SK-N-SH (cell line): ENCODE measurements at regions not wholly inside any gene's neighbourhood (a gene's known extent, or its start where the extent isn't known, plus 50 kb on each side); places are given as distances from the start of the nearest gene placed in this dataset.

Experiments
- CTCF ChIA-PET: fragments of 300-600, 350-600 bp; formaldehyde crosslinking; extraction: SDS; loops from one replicate; lab custom pipeline; 2021; lab: Yijun Ruan, JAX
- POLR2A ChIA-PET: fragments of 350-600 bp; sonication (Branson Sonifier 250); formaldehyde crosslinking; extraction: SDS; loops from one replicate; lab custom pipeline; 2020; ENCODE audit warnings: antibody characterized with exemption, inconsistent platforms; lab: Yijun Ruan, JAX
- DNase-seq: peaks from one replicate; pipeline ENCODE4 v3.0.0; 2012
- H2AFZ ChIP-seq: fragments of 200-600 bp; sonication (generic); 2 replicates; pipeline ENCODE4 v1.8.1; 2016; ENCODE audit warnings: antibody characterized with exemption, mild to moderate bottlenecking, low read depth
- H3F3A ChIP-seq: fragments of 200-600 bp; sonication (generic); replicated peaks from 2 replicates; pipeline ENCODE3; 2016; ENCODE audit warnings: antibody characterized with exemption, mild to moderate bottlenecking; ENCODE audit not compliant: insufficient read depth
- H3K27ac ChIP-seq, 2 experiments: fragments of 200-500 bp in 1 of 2; fragments of 200-600 bp in 1 of 2; sonication (Bioruptor generic) in 1 of 2; sonication (generic), shearing (Covaris generic) in 1 of 2; 2 replicates each; pipeline versions ENCODE4 v1.5.1 to v1.6.1; 2014 to 2016; ENCODE audit warnings: low read depth in 2 of 2, inconsistent platforms in 1 of 2, low read length in 1 of 2, mild to moderate bottlenecking in 1 of 2, mixed read lengths in 1 of 2
- H3K27me3 ChIP-seq: fragments of 200-600 bp; sonication (generic), shearing (Covaris generic); 2 replicates; pipeline ENCODE4 v1.6.1; 2016; ENCODE audit warnings: mixed run types; ENCODE audit not compliant: insufficient read depth
- H3K36me3 ChIP-seq, 2 experiments: fragments of 200-500 bp in 1 of 2; fragments of 200-600 bp in 1 of 2; sonication (Bioruptor generic) in 1 of 2; sonication (generic) in 1 of 2; replicated peaks in 1 of 2; 2 replicates each; pipeline versions ENCODE3 to v1.5.1; 2014 to 2016; ENCODE audit warnings: low read length in 1 of 2, mild to moderate bottlenecking in 1 of 2; ENCODE audit not compliant: insufficient read depth in 2 of 2, control insufficient read depth in 1 of 2
- H3K4me1 ChIP-seq, 2 experiments: fragments of 200-500 bp in 1 of 2; fragments of 200-600 bp in 1 of 2; sonication (Bioruptor generic) in 1 of 2; sonication (generic), shearing (Covaris generic) in 1 of 2; 2 replicates each; pipeline versions ENCODE4 v1.5.1 to v1.6.1; 2014 to 2016; ENCODE audit warnings: low read depth in 1 of 2, low read length in 1 of 2, mixed run types in 1 of 2; ENCODE audit not compliant: insufficient read depth in 2 of 2, control insufficient read depth in 1 of 2
- H3K4me2 ChIP-seq: fragments of 200-600 bp; sonication (generic), shearing (Covaris generic); 2 replicates; pipeline ENCODE4 v1.6.1; 2017; ENCODE audit warnings: mixed run types
- H3K4me3 ChIP-seq, 2 experiments: fragments of 200-500 bp in 1 of 2; fragments of 200-600 bp in 1 of 2; sonication (Bioruptor generic) in 1 of 2; sonication (generic), shearing (Covaris generic) in 1 of 2; 2 replicates each; pipeline versions ENCODE4 v1.5.1 to v1.8.1; 2014 to 2016; ENCODE audit warnings: low read depth in 2 of 2, inconsistent platforms in 1 of 2, low read length in 1 of 2, mild to moderate bottlenecking in 1 of 2, mixed read lengths in 1 of 2, moderate library complexity in 1 of 2
- H3K79me2 ChIP-seq: fragments of 200-600 bp; sonication (generic); 2 replicates; pipeline ENCODE4 v1.8.1; 2017; ENCODE audit warnings: mild to moderate bottlenecking; ENCODE audit not compliant: insufficient read depth
- H3K9ac ChIP-seq: fragments of 200-600 bp; sonication (generic); 2 replicates; pipeline ENCODE4 v1.6.1; 2017; ENCODE audit warnings: mixed run types
- H3K9me2 ChIP-seq: fragments of 200-600 bp; sonication (generic); 2 replicates; pipeline ENCODE4 v1.6.1; 2017; ENCODE audit warnings: mixed run types
- H3K9me3 ChIP-seq: fragments of 200-600 bp; sonication (generic); 2 replicates; pipeline ENCODE4 v1.6.1; 2017; ENCODE audit warnings: mixed run types, mild to moderate bottlenecking, moderate library complexity
- H4K20me1 ChIP-seq: fragments of 200-600 bp; sonication (generic); 2 replicates; pipeline ENCODE4 v1.6.1; 2017; ENCODE audit warnings: mild to moderate bottlenecking, mixed run types; ENCODE audit not compliant: insufficient read depth
- CHD2 ChIP-seq: fragments of 150-350 bp; IDR thresholded peaks from 2 replicates; pipeline ENCODE4 v1.6.1; 2018; ENCODE audit warnings: low read length; ENCODE audit not compliant: partially characterized antibody
- EZH2phosphoT487 ChIP-seq: fragments of 200-600 bp; sonication (generic); IDR thresholded peaks from 2 replicates; pipeline ENCODE4 v1.6.1; 2017; ENCODE audit warnings: low read depth, mixed run types, mild to moderate bottlenecking, antibody characterized with exemption, moderate library complexity, borderline replicate concordance
- FOXJ3 ChIP-seq: sonication (generic); formaldehyde crosslinking; IDR thresholded peaks from 2 replicates; pipeline ENCODE4 v1.5.1; 2020; ENCODE audit warnings: mild to moderate bottlenecking, missing genetic modification reagents
- FOXM1 ChIP-seq: IDR thresholded peaks from 2 replicates; pipeline ENCODE4 v1.4.0; 2012; ENCODE audit warnings: low read depth, mild to moderate bottlenecking
- GATA2 ChIP-seq: sonication (generic); formaldehyde crosslinking; IDR thresholded peaks from 2 replicates; pipeline ENCODE4 v1.5.0; 2020; ENCODE audit warnings: mild to moderate bottlenecking, missing genetic modification reagents
- MAX ChIP-seq: IDR thresholded peaks from 2 replicates; pipeline ENCODE4 v1.4.0; 2012; ENCODE audit warnings: low read depth
- MXI1 ChIP-seq: IDR thresholded peaks from 2 replicates; pipeline ENCODE4 v1.6.1; 2012; ENCODE audit warnings: mild to moderate bottlenecking, low read depth, low read length, improper control_type of control experiment
- NRF1 ChIP-seq: IDR thresholded peaks from 2 replicates; pipeline ENCODE4 v1.6.1; 2012; ENCODE audit warnings: low read depth, mild to moderate bottlenecking, low read length
- PBX3 ChIP-seq: IDR thresholded peaks from 2 replicates; pipeline ENCODE4; 2012
- REST ChIP-seq: IDR thresholded peaks from 2 replicates; pipeline ENCODE4 v1.6.1; 2012; ENCODE audit warnings: mild to moderate bottlenecking, low read depth, low read length, moderate library complexity
- SIN3A ChIP-seq: IDR thresholded peaks from 2 replicates; pipeline ENCODE4 v1.6.1; 2012; ENCODE audit warnings: low read depth, mild to moderate bottlenecking, low read length, moderate library complexity, borderline replicate concordance
- TEAD4 ChIP-seq: IDR thresholded peaks from 2 replicates; pipeline ENCODE4 v1.4.0; 2012; ENCODE audit warnings: mild to moderate bottlenecking, borderline replicate concordance; ENCODE audit not compliant: insufficient read depth
- YY1 ChIP-seq: IDR thresholded peaks from 2 replicates; pipeline ENCODE4 v1.4.0; 2012; ENCODE audit warnings: low read depth, mild to moderate bottlenecking
- ZBTB33 ChIP-seq: IDR thresholded peaks from 2 replicates; pipeline ENCODE4 v1.4.0; 2012; ENCODE audit warnings: low read depth, borderline replicate concordance
- WGBS: methylation state at CpG from one replicate; pipeline ENCODE4 v1.1.6; 2017; ENCODE audit warnings: low lambda C conversion rate; 5-methylcytosine and 5-hydroxymethylcytosine counted together
- TF ChIP-seq, protein P1 (sequence below): IDR thresholded peaks from 2 replicates; pipeline ENCODE4 v1.4.0; 2012; ENCODE audit warnings: low read depth, borderline replicate concordance
- TF ChIP-seq, protein P2 (sequence below): fragments of 200-600 bp; sonication (generic); IDR thresholded peaks from 2 replicates; pipeline ENCODE4 v1.6.1; 2017; ENCODE audit warnings: antibody characterized with exemption, mild to moderate bottlenecking, moderate library complexity
- TF ChIP-seq, protein P3 (sequence below): fragments of 150-350 bp; IDR thresholded peaks from 2 replicates; pipeline ENCODE4 v1.6.1; 2016; ENCODE audit warnings: mild to moderate bottlenecking, low read depth, low read length

GRCh38 chrX:116757491-116757890 lies 294.7 kb upstream of the CT83 start (continued):
- no peak for TF ChIP-seq REST

- Histone ChIP-seq H2AFZ (no peak overlapping the region), H3K4me3 (no peak overlapping the region), H3K9me3 (no peaks in the 10 kb centered on the region), H3K4me1 (no peaks in the 10 kb centered on the region), H3F3A (no peaks in the 10 kb centered on the region), H3K4me2 (no peak overlapping the region), H3K27ac (no peak overlapping the region), H3K9ac (no peak overlapping the region), H3K36me3 (no peaks in the 10 kb centered on the region), H3K27me3 (no peaks in the 10 kb centered on the region), H4K20me1 (no peaks in the 10 kb centered on the region), H3K79me2 (no peaks in the 10 kb centered on the region), H3K9me2 (no peaks in the 10 kb centered on the region)
- ChIA-PET CTCF (interaction anchor here (0.7 kb wide), 1 partner anchor 9 kb away, joined by 3 read pairs; no protein-coding TSS in a partner anchor), POLR2A (no interaction called here)
- DNase-seq = no peak
- 8% methylated on average over 1 of the region's 1 CpG for WGBS
- TF ChIP-seq, protein P1, sequence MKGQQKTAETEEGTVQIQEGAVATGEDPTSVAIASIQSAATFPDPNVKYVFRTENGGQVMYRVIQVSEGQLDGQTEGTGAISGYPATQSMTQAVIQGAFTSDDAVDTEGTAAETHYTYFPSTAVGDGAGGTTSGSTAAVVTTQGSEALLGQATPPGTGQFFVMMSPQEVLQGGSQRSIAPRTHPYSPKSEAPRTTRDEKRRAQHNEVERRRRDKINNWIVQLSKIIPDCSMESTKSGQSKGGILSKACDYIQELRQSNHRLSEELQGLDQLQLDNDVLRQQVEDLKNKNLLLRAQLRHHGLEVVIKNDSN = no peak
- TF ChIP-seq YY1 = no peak
- no peak for TF ChIP-seq ZBTB33
- no peak for TF ChIP-seq CHD2
- no peak for TF ChIP-seq TEAD4
- TF ChIP-seq MAX = no peak
- no peak for TF ChIP-seq GATA2 (CRISPR knock-in tag)
- TF ChIP-seq FOXJ3 (CRISPR knock-in tag) = no peak
- no peak for TF ChIP-seq FOXM1
- TF ChIP-seq EZH2phosphoT487 = no peak
- TF ChIP-seq, protein P2, sequence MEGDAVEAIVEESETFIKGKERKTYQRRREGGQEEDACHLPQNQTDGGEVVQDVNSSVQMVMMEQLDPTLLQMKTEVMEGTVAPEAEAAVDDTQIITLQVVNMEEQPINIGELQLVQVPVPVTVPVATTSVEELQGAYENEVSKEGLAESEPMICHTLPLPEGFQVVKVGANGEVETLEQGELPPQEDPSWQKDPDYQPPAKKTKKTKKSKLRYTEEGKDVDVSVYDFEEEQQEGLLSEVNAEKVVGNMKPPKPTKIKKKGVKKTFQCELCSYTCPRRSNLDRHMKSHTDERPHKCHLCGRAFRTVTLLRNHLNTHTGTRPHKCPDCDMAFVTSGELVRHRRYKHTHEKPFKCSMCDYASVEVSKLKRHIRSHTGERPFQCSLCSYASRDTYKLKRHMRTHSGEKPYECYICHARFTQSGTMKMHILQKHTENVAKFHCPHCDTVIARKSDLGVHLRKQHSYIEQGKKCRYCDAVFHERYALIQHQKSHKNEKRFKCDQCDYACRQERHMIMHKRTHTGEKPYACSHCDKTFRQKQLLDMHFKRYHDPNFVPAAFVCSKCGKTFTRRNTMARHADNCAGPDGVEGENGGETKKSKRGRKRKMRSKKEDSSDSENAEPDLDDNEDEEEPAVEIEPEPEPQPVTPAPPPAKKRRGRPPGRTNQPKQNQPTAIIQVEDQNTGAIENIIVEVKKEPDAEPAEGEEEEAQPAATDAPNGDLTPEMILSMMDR = no peak
- no peak for TF ChIP-seq MXI1
- TF ChIP-seq PBX3 = no peak
- no peak for TF ChIP-seq SIN3A
- no peak for TF ChIP-seq NRF1
- TF ChIP-seq, protein P3, sequence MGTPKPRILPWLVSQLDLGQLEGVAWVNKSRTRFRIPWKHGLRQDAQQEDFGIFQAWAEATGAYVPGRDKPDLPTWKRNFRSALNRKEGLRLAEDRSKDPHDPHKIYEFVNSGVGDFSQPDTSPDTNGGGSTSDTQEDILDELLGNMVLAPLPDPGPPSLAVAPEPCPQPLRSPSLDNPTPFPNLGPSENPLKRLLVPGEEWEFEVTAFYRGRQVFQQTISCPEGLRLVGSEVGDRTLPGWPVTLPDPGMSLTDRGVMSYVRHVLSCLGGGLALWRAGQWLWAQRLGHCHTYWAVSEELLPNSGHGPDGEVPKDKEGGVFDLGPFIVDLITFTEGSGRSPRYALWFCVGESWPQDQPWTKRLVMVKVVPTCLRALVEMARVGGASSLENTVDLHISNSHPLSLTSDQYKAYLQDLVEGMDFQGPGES = no peak
Measured at GRCh38 chrX:116756958-116757357, 294.2 kb upstream of the CT83 start.
